Cardiac muscle cell (in vitro differentiated cells and primary cell): ENCODE measurements at regions not wholly inside any gene's neighbourhood (a gene's known extent, or its start where the extent isn't known, plus 50 kb on each side); places are given as distances from the start of the nearest gene placed in this dataset.
"Not testable (repeated sequence)": the region's sequence is repeated elsewhere in the genome, so short reads cannot be mapped to it uniquely, and the experiment has no call there.

Experiments
- DNase-seq, 2 donors: peaks; one replicate each; pipeline versions ENCODE4 v3.0.0 to v3.0.0-alpha.2; 2010 to 2017; ENCODE audit warnings: low read depth in 1 of 2, low spot score in 1 of 2
- H3K27ac ChIP-seq: fragments of 200-600 bp; sonication (generic); 2 replicates; pipeline ENCODE4 v1.5.1; 2016
- H3K27me3 ChIP-seq: fragments of 200-600 bp; sonication (generic); 2 replicates; pipeline ENCODE4 v1.6.0; 2016; ENCODE audit warnings: control low read depth
- H3K36me3 ChIP-seq: fragments of 200-600 bp; sonication (generic); 2 replicates; pipeline ENCODE4 v1.5.1; 2016; ENCODE audit warnings: control low read depth
- H3K4me1 ChIP-seq: fragments of 200-600 bp; sonication (generic); 2 replicates; pipeline ENCODE4 v1.8.1; 2017; ENCODE audit warnings: low read depth, mild to moderate bottlenecking, mixed run types
- H3K4me3 ChIP-seq: fragments of 200-600 bp; sonication (generic); 2 replicates; pipeline ENCODE4 v1.5.1; 2016; ENCODE audit warnings: mild to moderate bottlenecking
- H3K9me3 ChIP-seq: fragments of 200-600 bp; sonication (generic); 2 replicates; pipeline ENCODE4 v1.5.1; 2017; ENCODE audit warnings: low read depth, mild to moderate bottlenecking, control low read depth
- CTCF ChIP-seq: IDR thresholded peaks from 2 replicates; pipeline ENCODE4 v1.5.1; 2012; ENCODE audit warnings: low read depth, mild to moderate bottlenecking, low read length

DNA sequence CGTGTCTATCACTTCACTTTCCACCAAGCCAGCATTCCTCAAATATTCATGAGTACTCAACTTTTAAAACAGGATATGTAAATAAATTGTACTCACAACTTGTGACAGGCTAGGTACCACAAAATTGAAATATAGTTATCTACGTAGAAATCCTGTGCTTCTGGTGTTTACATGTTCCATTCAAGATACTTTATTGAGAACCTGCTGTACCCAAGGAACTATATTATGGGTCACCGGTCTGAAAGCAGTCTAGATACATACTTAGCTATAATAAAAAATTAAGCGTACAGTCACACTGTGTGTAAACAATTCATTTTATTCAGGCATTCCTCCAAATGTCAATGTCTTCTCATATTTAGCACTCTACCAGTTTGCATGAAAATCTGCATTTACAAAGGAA is 482.2 kb upstream of the SOX9 start:
- no peaks in the 10 kb centered on the region for H3K9me3 ChIP-seq
- no peak for TF ChIP-seq CTCF
- H3K36me3 ChIP-seq: no peaks in the 10 kb centered on the region
- H3K4me3 ChIP-seq: no peak overlapping the region
- H3K4me1 ChIP-seq: no peaks in the 10 kb centered on the region
- H3K27ac ChIP-seq: no peak overlapping the region
- no peak for DNase-seq
- H3K27me3 ChIP-seq: no peaks in the 10 kb centered on the region

GRCh38 chr17:71639865-71640264 is 481.0 kb upstream of the SOX9 start:
- no peak for TF ChIP-seq CTCF
- H3K9me3 ChIP-seq: no peaks in the 10 kb centered on the region
- H3K27ac ChIP-seq: no peak overlapping the region
- H3K4me3 ChIP-seq: no peak overlapping the region
- DNase-seq: no peak
- no peaks in the 10 kb centered on the region for H3K27me3 ChIP-seq
- no peaks in the 10 kb centered on the region for H3K4me1 ChIP-seq
- H3K36me3 ChIP-seq: no peaks in the 10 kb centered on the region

DNA sequence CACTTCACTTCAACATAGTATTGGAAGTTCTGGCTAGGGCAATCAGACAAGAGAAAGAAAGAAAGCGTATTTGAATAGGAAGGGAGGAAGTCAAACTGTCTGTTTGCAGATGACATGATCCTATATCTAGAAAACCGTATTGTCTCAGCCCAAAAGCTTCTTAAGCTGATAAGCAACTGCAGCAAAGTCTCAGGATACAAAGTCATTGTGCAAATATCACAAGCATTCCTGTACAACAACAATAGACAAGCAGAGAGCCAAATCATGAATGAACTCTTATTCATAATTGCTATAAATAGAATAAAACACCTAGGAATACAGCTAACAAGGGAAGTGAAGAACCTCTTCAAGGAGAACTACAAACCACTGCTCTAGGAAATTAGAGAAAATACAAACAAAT is 473.9 kb upstream of the SOX9 start:
- H3K9me3 ChIP-seq, DNase-seq, H3K4me3 ChIP-seq, H3K27me3 ChIP-seq, H3K4me1 ChIP-seq, H3K36me3 ChIP-seq, H3K27ac ChIP-seq: not testable (repeated sequence)

GRCh38 chr17:71648342-71648741 is 472.5 kb upstream of the SOX9 start:
- not testable (repeated sequence) for H3K27ac ChIP-seq, H3K36me3 ChIP-seq, H3K4me3 ChIP-seq, H3K4me1 ChIP-seq, DNase-seq, H3K9me3 ChIP-seq, H3K27me3 ChIP-seq

GRCh38 chr17:71649941-71650350 is 470.9 kb upstream of the SOX9 start:
- no peak overlapping the region for H3K4me3 ChIP-seq
- DNase-seq: no peak
- no peak for TF ChIP-seq CTCF
- no peaks in the 10 kb centered on the region for H3K9me3 ChIP-seq
- no peaks in the 10 kb centered on the region for H3K27me3 ChIP-seq
- no peak overlapping the region for H3K27ac ChIP-seq
- H3K36me3 ChIP-seq: no peaks in the 10 kb centered on the region
- no peaks in the 10 kb centered on the region for H3K4me1 ChIP-seq

- no peaks in the 10 kb centered on the region for H3K36me3 ChIP-seq
- H3K4me1 ChIP-seq: peaks cover 11% of the 10 kb centered on the region
- no peak overlapping the region for H3K4me3 ChIP-seq
- no peak overlapping the region for H3K27ac ChIP-seq
- no peak for DNase-seq
- no peaks in the 10 kb centered on the region for H3K9me3 ChIP-seq
- no peaks in the 10 kb centered on the region for H3K27me3 ChIP-seq
- TF ChIP-seq CTCF: no peak
Measured at GRCh38 chr17:71655542-71655941, 465.3 kb upstream of the SOX9 start.
